SH-SY5Y (cell line): ENCODE measurements at regions not wholly inside any gene's neighbourhood (a gene's known extent, or its start where the extent isn't known, plus 50 kb on each side); places are given as distances from the start of the nearest gene placed in this dataset.

ENCODE experiments used
- GATA2 ChIP-seq: IDR thresholded peaks from 2 replicates; pipeline ENCODE4 v1.6.1; 2011; ENCODE audit warnings: mild to moderate bottlenecking, low read depth, low read length
- GATA3 ChIP-seq: IDR thresholded peaks from 2 replicates; pipeline ENCODE4 v1.6.1; 2011; ENCODE audit warnings: low read depth, mild to moderate bottlenecking, low read length, moderate library complexity

DNA sequence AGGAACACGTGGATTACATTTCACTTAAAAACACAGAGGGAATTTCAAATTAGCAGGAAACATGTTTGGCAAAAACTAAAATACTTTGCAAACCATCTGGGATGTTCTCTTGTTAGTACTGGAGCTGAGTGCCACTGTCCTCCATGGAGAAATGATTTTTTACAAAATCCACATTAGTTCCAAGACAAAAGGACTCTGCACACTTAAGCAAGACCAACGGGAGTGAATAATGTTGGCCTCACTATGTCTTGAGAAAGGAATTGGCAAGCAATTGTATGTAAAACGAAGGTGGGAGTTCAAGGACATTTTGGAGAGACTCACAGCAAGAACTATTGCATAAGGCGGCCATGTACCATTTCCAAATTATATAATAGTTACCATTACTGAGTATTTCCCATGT is 547.5 kb downstream of the EBF1 start:
- TF ChIP-seq GATA2, result no peak
- no peak for TF ChIP-seq GATA3
